ENCODE measurements at regions not wholly inside any gene's neighbourhood (a gene's known extent, or its start where the extent isn't known, plus 50 kb on each side); places are given as distances from the start of the nearest gene placed in this dataset.
"Not testable (repeated sequence)": the region's sequence is repeated elsewhere in the genome, so short reads cannot be mapped to it uniquely, and the experiment has no call there.

- TF ChIP-seq CTCF (IDR thresholded peaks at IDR 0.05) (no peak), POLR2A (IDR thresholded peaks at IDR 0.05) (no peak), EP300 (IDR thresholded peaks at IDR 0.05) (no peak)
- WGBS, 3 donors: 63 to 77% (median 68%) methylated on average over 3 of the region's 3 CpGs
- no peak overlapping the region for H3K27ac ChIP-seq
- no peak overlapping the region for H3K4me3 ChIP-seq
- no peaks in the 10 kb centered on the region for H3K27me3 ChIP-seq
- no peaks in the 10 kb centered on the region for H3K36me3 ChIP-seq
- H3K9me3 ChIP-seq: no peaks in the 10 kb centered on the region
- H3K4me1 ChIP-seq (ENCODE audit: insufficient read depth): no peaks in the 10 kb centered on the region
- intact Hi-C loops (cut with DNase I): no loop called here
- no peak for DNase-seq
Observed at GRCh38 chr13:57874530-57874929, 243.0 kb downstream of the PCDH17 start.

GRCh38 chr13:57877601-57878000 is 246.1 kb downstream of the PCDH17 start:
- no peaks in the 10 kb centered on the region for H3K27me3 ChIP-seq
- H3K36me3 ChIP-seq: no peaks in the 10 kb centered on the region
- DNase-seq: no peak
- H3K4me3 ChIP-seq: no peak overlapping the region
- H3K4me1 ChIP-seq (ENCODE audit: insufficient read depth): no peaks in the 10 kb centered on the region
- intact Hi-C loops (cut with DNase I): no loop called here
- no peak for TF ChIP-seq CTCF (IDR thresholded peaks at IDR 0.05)
- TF ChIP-seq EP300 (IDR thresholded peaks at IDR 0.05): no peak
- no peak for TF ChIP-seq POLR2A (IDR thresholded peaks at IDR 0.05)
- H3K27ac ChIP-seq: no peak overlapping the region
- 90 to 95% (median 93%) methylated on average over 2 of the region's 2 CpGs for WGBS, 3 donors
- no peaks in the 10 kb centered on the region for H3K9me3 ChIP-seq

- intact Hi-C loops (cut with DNase I): no loop called here
- DNase-seq: no peak
- Histone ChIP-seq H3K27ac (no peak overlapping the region), H3K4me3 (no peak overlapping the region), H3K27me3 (no peaks in the 10 kb centered on the region), H3K9me3 (no peaks in the 10 kb centered on the region), H3K4me1 (ENCODE audit: insufficient read depth) (no peaks in the 10 kb centered on the region), H3K36me3 (no peaks in the 10 kb centered on the region)
- no peak for TF ChIP-seq EP300 (IDR thresholded peaks at IDR 0.05)
- no peak for TF ChIP-seq CTCF (IDR thresholded peaks at IDR 0.05)
- no peak for TF ChIP-seq POLR2A (IDR thresholded peaks at IDR 0.05)
- WGBS, 3 donors: 50 to 58% (median 53%) methylated on average over 2 of the region's 2 CpGs
Observed at GRCh38 chr13:57878291-57878690, 246.7 kb downstream of the PCDH17 start.

DNA sequence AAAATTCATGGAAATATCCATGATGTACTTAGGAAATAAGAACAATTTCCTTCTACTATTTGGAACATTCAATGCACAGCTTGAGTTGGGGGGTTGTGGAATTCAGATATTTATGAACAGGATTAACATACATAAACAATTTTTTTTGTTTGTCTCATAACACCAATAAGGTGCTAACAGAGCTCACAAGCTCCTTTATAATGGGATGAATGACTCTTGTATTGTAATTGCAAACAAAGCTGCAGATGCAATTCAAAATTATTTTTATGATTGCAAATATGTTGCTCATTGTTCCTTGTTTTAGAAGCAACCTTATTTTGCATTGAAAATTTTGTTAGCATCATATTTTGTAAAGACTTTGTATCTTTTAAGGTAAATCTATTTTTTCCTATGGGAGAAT is 265.7 kb downstream of the PCDH17 start:
- no peaks in the 10 kb centered on the region for H3K27me3 ChIP-seq
- H3K36me3 ChIP-seq: no peaks in the 10 kb centered on the region
- TF ChIP-seq POLR2A (IDR thresholded peaks at IDR 0.05) (no peak), CTCF (IDR thresholded peaks at IDR 0.05) (no peak), EP300 (IDR thresholded peaks at IDR 0.05) (no peak)
- DNase-seq: no peak
- no peaks in the 10 kb centered on the region for H3K4me1 ChIP-seq (ENCODE audit: insufficient read depth)
- no peak overlapping the region for H3K4me3 ChIP-seq
- H3K9me3 ChIP-seq: no peaks in the 10 kb centered on the region
- intact Hi-C loops (cut with DNase I): no loop called here
- H3K27ac ChIP-seq: no peak overlapping the region

GRCh38 chr13:57899096-57899495 is 267.6 kb downstream of the PCDH17 start:
- H3K4me3 ChIP-seq: no peak overlapping the region
- no peaks in the 10 kb centered on the region for H3K27me3 ChIP-seq
- H3K9me3 ChIP-seq: no peaks in the 10 kb centered on the region
- intact Hi-C loops (cut with DNase I): no loop called here
- WGBS, 3 donors: 76 to 81% (median 80%) methylated on average over 4 of the region's 4 CpGs
- no peaks in the 10 kb centered on the region for H3K36me3 ChIP-seq
- no peaks in the 10 kb centered on the region for H3K4me1 ChIP-seq (ENCODE audit: insufficient read depth)
- no peak for TF ChIP-seq EP300 (IDR thresholded peaks at IDR 0.05)
- no peak for TF ChIP-seq CTCF (IDR thresholded peaks at IDR 0.05)
- TF ChIP-seq POLR2A (IDR thresholded peaks at IDR 0.05): no peak
- DNase-seq: no peak
- no peak overlapping the region for H3K27ac ChIP-seq

GRCh38 chr13:57909833-57910232 is 278.3 kb downstream of the PCDH17 start:
- H3K27me3 ChIP-seq; H3K9me3 ChIP-seq; intact Hi-C loops (cut with DNase I); H3K27ac ChIP-seq; DNase-seq; H3K36me3 ChIP-seq; H3K4me3 ChIP-seq; H3K4me1 ChIP-seq (ENCODE audit: insufficient read depth): not testable (repeated sequence)
- WGBS, 3 donors: 93 to 96% (median 95%) methylated on average over 11 of the region's 11 CpGs
